ENCODE measurements at regions not wholly inside any gene's neighbourhood (a gene's known extent, or its start where the extent isn't known, plus 50 kb on each side); places are given as distances from the start of the nearest gene placed in this dataset.

DNA sequence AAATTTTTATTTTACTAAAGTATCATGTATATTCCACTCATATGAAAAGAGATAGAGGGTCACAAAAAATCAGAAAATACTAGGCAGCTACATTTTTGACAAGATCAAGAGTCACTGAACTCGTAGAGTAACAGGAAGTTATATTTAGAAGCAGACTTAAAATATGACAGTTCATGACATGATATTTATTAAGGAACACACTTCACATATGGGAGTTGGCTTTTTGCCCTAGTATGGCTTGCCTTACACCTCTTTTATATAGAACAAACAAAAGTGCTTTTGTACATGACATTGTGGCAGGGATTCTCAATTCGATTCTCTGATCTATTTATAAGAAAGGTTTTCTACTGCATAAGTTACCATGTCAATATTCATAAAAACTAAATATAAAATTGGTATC, 80.1 kb upstream of the GBE1 start:
- TF ChIP-seq, protein P1, sequence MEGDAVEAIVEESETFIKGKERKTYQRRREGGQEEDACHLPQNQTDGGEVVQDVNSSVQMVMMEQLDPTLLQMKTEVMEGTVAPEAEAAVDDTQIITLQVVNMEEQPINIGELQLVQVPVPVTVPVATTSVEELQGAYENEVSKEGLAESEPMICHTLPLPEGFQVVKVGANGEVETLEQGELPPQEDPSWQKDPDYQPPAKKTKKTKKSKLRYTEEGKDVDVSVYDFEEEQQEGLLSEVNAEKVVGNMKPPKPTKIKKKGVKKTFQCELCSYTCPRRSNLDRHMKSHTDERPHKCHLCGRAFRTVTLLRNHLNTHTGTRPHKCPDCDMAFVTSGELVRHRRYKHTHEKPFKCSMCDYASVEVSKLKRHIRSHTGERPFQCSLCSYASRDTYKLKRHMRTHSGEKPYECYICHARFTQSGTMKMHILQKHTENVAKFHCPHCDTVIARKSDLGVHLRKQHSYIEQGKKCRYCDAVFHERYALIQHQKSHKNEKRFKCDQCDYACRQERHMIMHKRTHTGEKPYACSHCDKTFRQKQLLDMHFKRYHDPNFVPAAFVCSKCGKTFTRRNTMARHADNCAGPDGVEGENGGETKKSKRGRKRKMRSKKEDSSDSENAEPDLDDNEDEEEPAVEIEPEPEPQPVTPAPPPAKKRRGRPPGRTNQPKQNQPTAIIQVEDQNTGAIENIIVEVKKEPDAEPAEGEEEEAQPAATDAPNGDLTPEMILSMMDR (conservative IDR thresholded peaks at IDR 0.05; ENCODE audit: low read depth in 2 of 2): no peak
- TF ChIP-seq NANOG (IDR thresholded peaks at IDR 0.05; ENCODE audit: borderline replicate concordance): no peak
- TF ChIP-seq, protein P2, sequence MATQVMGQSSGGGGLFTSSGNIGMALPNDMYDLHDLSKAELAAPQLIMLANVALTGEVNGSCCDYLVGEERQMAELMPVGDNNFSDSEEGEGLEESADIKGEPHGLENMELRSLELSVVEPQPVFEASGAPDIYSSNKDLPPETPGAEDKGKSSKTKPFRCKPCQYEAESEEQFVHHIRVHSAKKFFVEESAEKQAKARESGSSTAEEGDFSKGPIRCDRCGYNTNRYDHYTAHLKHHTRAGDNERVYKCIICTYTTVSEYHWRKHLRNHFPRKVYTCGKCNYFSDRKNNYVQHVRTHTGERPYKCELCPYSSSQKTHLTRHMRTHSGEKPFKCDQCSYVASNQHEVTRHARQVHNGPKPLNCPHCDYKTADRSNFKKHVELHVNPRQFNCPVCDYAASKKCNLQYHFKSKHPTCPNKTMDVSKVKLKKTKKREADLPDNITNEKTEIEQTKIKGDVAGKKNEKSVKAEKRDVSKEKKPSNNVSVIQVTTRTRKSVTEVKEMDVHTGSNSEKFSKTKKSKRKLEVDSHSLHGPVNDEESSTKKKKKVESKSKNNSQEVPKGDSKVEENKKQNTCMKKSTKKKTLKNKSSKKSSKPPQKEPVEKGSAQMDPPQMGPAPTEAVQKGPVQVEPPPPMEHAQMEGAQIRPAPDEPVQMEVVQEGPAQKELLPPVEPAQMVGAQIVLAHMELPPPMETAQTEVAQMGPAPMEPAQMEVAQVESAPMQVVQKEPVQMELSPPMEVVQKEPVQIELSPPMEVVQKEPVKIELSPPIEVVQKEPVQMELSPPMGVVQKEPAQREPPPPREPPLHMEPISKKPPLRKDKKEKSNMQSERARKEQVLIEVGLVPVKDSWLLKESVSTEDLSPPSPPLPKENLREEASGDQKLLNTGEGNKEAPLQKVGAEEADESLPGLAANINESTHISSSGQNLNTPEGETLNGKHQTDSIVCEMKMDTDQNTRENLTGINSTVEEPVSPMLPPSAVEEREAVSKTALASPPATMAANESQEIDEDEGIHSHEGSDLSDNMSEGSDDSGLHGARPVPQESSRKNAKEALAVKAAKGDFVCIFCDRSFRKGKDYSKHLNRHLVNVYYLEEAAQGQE (IDR thresholded peaks at IDR 0.05; ENCODE audit: unreplicated experiment): no peak
- TF ChIP-seq ZNF331 (CRISPR knock-in tag; IDR thresholded peaks at IDR 0.05; ENCODE audit: low read depth): no peak
- TF ChIP-seq EZH2 (IDR thresholded peaks at IDR 0.05; ENCODE audit: low read depth, unreplicated experiment): no peak
- TF ChIP-seq POLR2AphosphoS5 (IDR thresholded peaks at IDR 0.05; ENCODE audit: low read depth): no peak
- TF ChIP-seq EZH2phosphoT487 (IDR thresholded peaks at IDR 0.05; ENCODE audit: unreplicated experiment): no peak
- no peak for TF ChIP-seq JUNB (IDR thresholded peaks at IDR 0.05; ENCODE audit: unreplicated experiment)
- TF ChIP-seq CREB1 (CRISPR knock-in tag; IDR thresholded peaks at IDR 0.05; ENCODE audit: low read depth): no peak
- TF ChIP-seq ETS1 (IDR thresholded peaks at IDR 0.05): no peak
- TF ChIP-seq STAT1 (IDR thresholded peaks at IDR 0.05; ENCODE audit: unreplicated experiment): no peak
- TF ChIP-seq, protein P3, sequence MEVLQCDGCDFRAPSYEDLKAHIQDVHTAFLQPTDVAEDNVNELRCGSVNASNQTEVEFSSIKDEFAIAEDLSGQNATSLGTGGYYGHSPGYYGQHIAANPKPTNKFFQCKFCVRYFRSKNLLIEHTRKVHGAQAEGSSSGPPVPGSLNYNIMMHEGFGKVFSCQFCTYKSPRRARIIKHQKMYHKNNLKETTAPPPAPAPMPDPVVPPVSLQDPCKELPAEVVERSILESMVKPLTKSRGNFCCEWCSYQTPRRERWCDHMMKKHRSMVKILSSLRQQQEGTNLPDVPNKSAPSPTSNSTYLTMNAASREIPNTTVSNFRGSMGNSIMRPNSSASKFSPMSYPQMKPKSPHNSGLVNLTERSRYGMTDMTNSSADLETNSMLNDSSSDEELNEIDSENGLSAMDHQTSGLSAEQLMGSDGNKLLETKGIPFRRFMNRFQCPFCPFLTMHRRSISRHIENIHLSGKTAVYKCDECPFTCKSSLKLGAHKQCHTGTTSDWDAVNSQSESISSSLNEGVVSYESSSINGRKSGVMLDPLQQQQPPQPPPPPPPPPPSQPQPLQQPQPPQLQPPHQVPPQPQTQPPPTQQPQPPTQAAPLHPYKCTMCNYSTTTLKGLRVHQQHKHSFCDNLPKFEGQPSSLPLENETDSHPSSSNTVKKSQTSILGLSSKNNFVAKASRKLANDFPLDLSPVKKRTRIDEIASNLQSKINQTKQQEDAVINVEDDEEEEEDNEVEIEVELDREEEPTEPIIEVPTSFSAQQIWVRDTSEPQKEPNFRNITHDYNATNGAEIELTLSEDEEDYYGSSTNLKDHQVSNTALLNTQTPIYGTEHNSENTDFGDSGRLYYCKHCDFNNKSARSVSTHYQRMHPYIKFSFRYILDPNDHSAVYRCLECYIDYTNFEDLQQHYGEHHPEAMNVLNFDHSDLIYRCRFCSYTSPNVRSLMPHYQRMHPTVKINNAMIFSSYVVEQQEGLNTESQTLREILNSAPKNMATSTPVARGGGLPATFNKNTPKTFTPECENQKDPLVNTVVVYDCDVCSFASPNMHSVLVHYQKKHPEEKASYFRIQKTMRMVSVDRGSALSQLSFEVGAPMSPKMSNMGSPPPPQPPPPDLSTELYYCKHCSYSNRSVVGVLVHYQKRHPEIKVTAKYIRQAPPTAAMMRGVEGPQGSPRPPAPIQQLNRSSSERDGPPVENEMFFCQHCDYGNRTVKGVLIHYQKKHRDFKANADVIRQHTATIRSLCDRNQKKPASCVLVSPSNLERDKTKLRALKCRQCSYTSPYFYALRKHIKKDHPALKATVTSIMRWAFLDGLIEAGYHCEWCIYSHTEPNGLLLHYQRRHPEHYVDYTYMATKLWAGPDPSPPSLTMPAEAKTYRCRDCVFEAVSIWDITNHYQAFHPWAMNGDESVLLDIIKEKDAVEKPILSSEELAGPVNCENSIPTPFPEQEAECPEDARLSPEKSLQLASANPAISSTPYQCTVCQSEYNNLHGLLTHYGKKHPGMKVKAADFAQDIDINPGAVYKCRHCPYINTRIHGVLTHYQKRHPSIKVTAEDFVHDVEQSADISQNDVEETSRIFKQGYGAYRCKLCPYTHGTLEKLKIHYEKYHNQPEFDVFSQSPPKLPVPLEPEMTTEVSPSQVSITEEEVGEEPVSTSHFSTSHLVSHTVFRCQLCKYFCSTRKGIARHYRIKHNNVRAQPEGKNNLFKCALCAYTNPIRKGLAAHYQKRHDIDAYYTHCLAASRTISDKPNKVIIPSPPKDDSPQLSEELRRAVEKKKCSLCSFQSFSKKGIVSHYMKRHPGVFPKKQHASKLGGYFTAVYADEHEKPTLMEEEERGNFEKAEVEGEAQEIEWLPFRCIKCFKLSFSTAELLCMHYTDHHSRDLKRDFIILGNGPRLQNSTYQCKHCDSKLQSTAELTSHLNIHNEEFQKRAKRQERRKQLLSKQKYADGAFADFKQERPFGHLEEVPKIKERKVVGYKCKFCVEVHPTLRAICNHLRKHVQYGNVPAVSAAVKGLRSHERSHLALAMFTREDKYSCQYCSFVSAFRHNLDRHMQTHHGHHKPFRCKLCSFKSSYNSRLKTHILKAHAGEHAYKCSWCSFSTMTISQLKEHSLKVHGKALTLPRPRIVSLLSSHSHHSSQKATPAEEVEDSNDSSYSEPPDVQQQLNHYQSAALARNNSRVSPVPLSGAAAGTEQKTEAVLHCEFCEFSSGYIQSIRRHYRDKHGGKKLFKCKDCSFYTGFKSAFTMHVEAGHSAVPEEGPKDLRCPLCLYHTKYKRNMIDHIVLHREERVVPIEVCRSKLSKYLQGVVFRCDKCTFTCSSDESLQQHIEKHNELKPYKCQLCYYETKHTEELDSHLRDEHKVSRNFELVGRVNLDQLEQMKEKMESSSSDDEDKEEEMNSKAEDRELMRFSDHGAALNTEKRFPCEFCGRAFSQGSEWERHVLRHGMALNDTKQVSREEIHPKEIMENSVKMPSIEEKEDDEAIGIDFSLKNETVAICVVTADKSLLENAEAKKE (CRISPR knock-in tag; IDR thresholded peaks at IDR 0.05): no peak
- no peak for TF ChIP-seq ZNF114 (CRISPR knock-in tag; IDR thresholded peaks at IDR 0.05)
